ENCODE measurements at regions not wholly inside any gene's neighbourhood (a gene's known extent, or its start where the extent isn't known, plus 50 kb on each side); places are given as distances from the start of the nearest gene placed in this dataset.

GRCh38 chr2:71876542-71877451 is 270.9 kb downstream of the CYP26B1 start:
- no peaks in the 10 kb centered on the region for H3K9me3 Mint-ChIP-seq
- no peaks in the 10 kb centered on the region for H3K36me3 Mint-ChIP-seq
- H3K4me3 Mint-ChIP-seq, result no peak overlapping the region
- Histone ChIP-seq H3K27ac (ENCODE audit: low read length) (no peak overlapping the region), H3K4me3 (ENCODE audit: control insufficient read depth in 1 of 2, extremely low read depth in 1 of 2, low read length in 1 of 2) (no peak overlapping the region), H3K4me1 (ENCODE audit: control insufficient read depth in 1 of 2, extremely low read depth in 1 of 2, insufficient read depth in 2 of 2, low read length in 2 of 2) (no peaks in the 10 kb centered on the region), H3K36me3 (ENCODE audit: control insufficient read depth in 2 of 2, extremely low read depth in 1 of 2, insufficient read depth in 1 of 2, low read length in 1 of 2) (no peaks in the 10 kb centered on the region), H3K9me3 (no peaks in the 10 kb centered on the region), H3K27me3 (replicated peaks in 1 of 2; ENCODE audit: control insufficient read depth in 2 of 2, extremely low read depth in 1 of 2, insufficient read depth in 2 of 2, low read length in 1 of 2) (peaks cover 0 to 24% of the 10 kb centered on the region in 2 experiments)
- ChIA-PET POLR2A (no interaction called here), CTCF (no interaction called here)
- WGBS (ENCODE audit: insufficient coverage), result 81% methylated on average over 2 of the region's 6 CpGs
- peaks cover 9% of the 10 kb centered on the region in 2 donors for H3K27me3 Mint-ChIP-seq
- H3K27ac Mint-ChIP-seq, result no peak overlapping the region
- no peak for DNase-seq
- ATAC-seq (replicated peaks in 1 of 4), result no peak
- H3K4me1 Mint-ChIP-seq, result no peaks in the 10 kb centered on the region

- no peaks in the 10 kb centered on the region for H3K36me3 ChIP-seq (ENCODE audit: control insufficient read depth in 2 of 2, extremely low read depth in 1 of 2, insufficient read depth in 1 of 2, low read length in 1 of 2)
- Mint-ChIP-seq H3K27ac (no peak overlapping the region), H3K36me3 (no peaks in the 10 kb centered on the region), H3K27me3 (peaks cover 14 to 16% of the 10 kb centered on the region in 2 donors), H3K9me3 (no peaks in the 10 kb centered on the region), H3K4me3 (no peak overlapping the region), H3K4me1 (no peaks in the 10 kb centered on the region)
- H3K27me3 ChIP-seq (replicated peaks in 1 of 2; ENCODE audit: control insufficient read depth in 2 of 2, extremely low read depth in 1 of 2, insufficient read depth in 2 of 2, low read length in 1 of 2), result peaks cover 0 to 23% of the 10 kb centered on the region in 2 experiments
- DNase-seq (no peak), ATAC-seq (replicated peaks in 1 of 4) (no peak)
- H3K27ac ChIP-seq (ENCODE audit: low read length), result no peak overlapping the region
- ChIA-PET CTCF (no interaction called here), POLR2A (no interaction called here)
- no peaks in the 10 kb centered on the region for H3K9me3 ChIP-seq
- WGBS (ENCODE audit: insufficient coverage), result 60% methylated on average over 3 of the region's 12 CpGs
- no peaks in the 10 kb centered on the region for H3K4me1 ChIP-seq (ENCODE audit: control insufficient read depth in 1 of 2, extremely low read depth in 1 of 2, insufficient read depth in 2 of 2, low read length in 2 of 2)
- H3K4me3 ChIP-seq (ENCODE audit: control insufficient read depth in 1 of 2, extremely low read depth in 1 of 2, low read length in 1 of 2), result no peak overlapping the region
Observed at GRCh38 chr2:71872466-71873051, 275.1 kb downstream of the CYP26B1 start.

- CTCF ChIA-PET, result no interaction called here
- Mint-ChIP-seq H3K36me3 (no peaks in the 10 kb centered on the region), H3K27ac (no peak overlapping the region), H3K27me3 (peaks cover 2 to 9% of the 10 kb centered on the region in 2 donors), H3K4me1 (no peaks in the 10 kb centered on the region), H3K9me3 (peaks cover 0 to 4% (median 0%) of the 10 kb centered on the region in 3 donors), H3K4me3 (no peak overlapping the region)
- no peak overlapping the region for H3K4me3 ChIP-seq (ENCODE audit: control insufficient read depth in 1 of 2, extremely low read depth in 1 of 2, low read length in 1 of 2)
- no peak for ATAC-seq (replicated peaks in 1 of 4)
- H3K27ac ChIP-seq (ENCODE audit: low read length), result no peak overlapping the region
- no peaks in the 10 kb centered on the region for H3K36me3 ChIP-seq (ENCODE audit: control insufficient read depth in 2 of 2, extremely low read depth in 1 of 2, insufficient read depth in 1 of 2, low read length in 1 of 2)
- peaks cover 0 to 7% of the 10 kb centered on the region in 2 experiments for H3K27me3 ChIP-seq (replicated peaks in 1 of 2; ENCODE audit: control insufficient read depth in 2 of 2, extremely low read depth in 1 of 2, insufficient read depth in 2 of 2, low read length in 1 of 2)
- WGBS (ENCODE audit: insufficient coverage), result 66% methylated on average over 7 of the region's 11 CpGs
- POLR2A ChIA-PET, result no interaction called here
- H3K9me3 ChIP-seq, result no peaks in the 10 kb centered on the region
- no peaks in the 10 kb centered on the region for H3K4me1 ChIP-seq (ENCODE audit: control insufficient read depth in 1 of 2, extremely low read depth in 1 of 2, insufficient read depth in 2 of 2, low read length in 2 of 2)
- no peak for DNase-seq
Observed at GRCh38 chr2:71865391-71865965, 282.2 kb downstream of the CYP26B1 start.

- WGBS (ENCODE audit: insufficient coverage), result 92% methylated on average over 2 of the region's 5 CpGs
- H3K27ac Mint-ChIP-seq, result no peak overlapping the region
Observed at GRCh38 chr2:71864085-71864484, 283.6 kb downstream of the CYP26B1 start.

GRCh38 chr2:71863396-71863795 is 284.3 kb downstream of the CYP26B1 start:
- no peak for ATAC-seq (replicated peaks in 1 of 4)
- Histone ChIP-seq H3K9me3 (no peaks in the 10 kb centered on the region), H3K27ac (ENCODE audit: low read length) (no peak overlapping the region), H3K36me3 (ENCODE audit: control insufficient read depth in 2 of 2, extremely low read depth in 1 of 2, insufficient read depth in 1 of 2, low read length in 1 of 2) (no peaks in the 10 kb centered on the region), H3K4me3 (ENCODE audit: control insufficient read depth in 1 of 2, extremely low read depth in 1 of 2, low read length in 1 of 2) (no peak overlapping the region), H3K4me1 (ENCODE audit: control insufficient read depth in 1 of 2, extremely low read depth in 1 of 2, insufficient read depth in 2 of 2, low read length in 2 of 2) (no peaks in the 10 kb centered on the region), H3K27me3 (replicated peaks in 1 of 2; ENCODE audit: control insufficient read depth in 2 of 2, extremely low read depth in 1 of 2, insufficient read depth in 2 of 2, low read length in 1 of 2) (peaks cover 0 to 5% of the 10 kb centered on the region in 2 experiments)
- Mint-ChIP-seq H3K4me1 (no peaks in the 10 kb centered on the region), H3K27me3 (peaks cover 4 to 9% of the 10 kb centered on the region in 2 donors), H3K4me3 (no peak overlapping the region), H3K9me3 (peaks cover 0 to 7% (median 0%) of the 10 kb centered on the region in 3 donors), H3K36me3 (no peaks in the 10 kb centered on the region), H3K27ac (no peak overlapping the region)
- POLR2A ChIA-PET, result no interaction called here
- CTCF ChIA-PET, result no interaction called here
- DNase-seq, result no peak
- WGBS (ENCODE audit: insufficient coverage), result no CpG with 5 or more reads among the region's 5 CpGs

More at GRCh38 chr2:71864085-71864484, 283.6 kb downstream of the CYP26B1 start:
- H3K4me1 ChIP-seq (ENCODE audit: control insufficient read depth in 1 of 2, extremely low read depth in 1 of 2, insufficient read depth in 2 of 2, low read length in 2 of 2), result no peaks in the 10 kb centered on the region
- ATAC-seq (replicated peaks in 1 of 4), result no peak
- no peaks in the 10 kb centered on the region for H3K36me3 ChIP-seq (ENCODE audit: control insufficient read depth in 2 of 2, extremely low read depth in 1 of 2, insufficient read depth in 1 of 2, low read length in 1 of 2)
- no peak overlapping the region for H3K4me3 Mint-ChIP-seq
- no peak for DNase-seq
- ChIA-PET POLR2A (no interaction called here), CTCF (no interaction called here)
- no peak overlapping the region for H3K27ac ChIP-seq (ENCODE audit: low read length)
- H3K27me3 Mint-ChIP-seq, result peaks cover 4 to 5% of the 10 kb centered on the region in 2 donors
- H3K4me3 ChIP-seq (ENCODE audit: control insufficient read depth in 1 of 2, extremely low read depth in 1 of 2, low read length in 1 of 2), result no peak overlapping the region
- no peaks in the 10 kb centered on the region for H3K4me1 Mint-ChIP-seq
- peaks cover 0 to 7% (median 0%) of the 10 kb centered on the region in 3 donors for H3K9me3 Mint-ChIP-seq
- H3K36me3 Mint-ChIP-seq, result no peaks in the 10 kb centered on the region
- no peaks in the 10 kb centered on the region for H3K9me3 ChIP-seq
- peaks cover 0 to 5% of the 10 kb centered on the region in 2 experiments for H3K27me3 ChIP-seq (replicated peaks in 1 of 2; ENCODE audit: control insufficient read depth in 2 of 2, extremely low read depth in 1 of 2, insufficient read depth in 2 of 2, low read length in 1 of 2)

DNA sequence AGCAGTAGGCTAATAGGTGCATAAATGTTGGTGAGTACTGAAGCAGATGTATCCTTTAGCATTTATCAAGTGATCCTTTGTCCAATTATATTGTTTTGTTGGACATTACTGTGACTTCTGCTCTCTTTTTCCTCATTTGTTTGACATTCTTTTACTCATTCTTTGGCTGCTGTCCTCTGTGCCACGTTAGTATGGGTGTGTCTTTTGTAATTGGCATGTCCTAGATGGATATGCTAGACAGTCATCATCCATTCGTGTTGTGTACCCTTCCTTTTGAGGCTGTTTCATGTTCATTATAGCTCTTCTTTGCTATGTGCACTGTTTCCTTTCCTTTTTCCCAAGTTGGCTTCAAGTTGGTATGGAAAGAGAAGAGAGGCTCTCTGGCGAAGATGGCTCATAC is 284.7 kb downstream of the CYP26B1 start:
- Mint-ChIP-seq H3K9me3 (peaks cover 0 to 7% (median 0%) of the 10 kb centered on the region in 3 donors), H3K4me1 (no peaks in the 10 kb centered on the region), H3K36me3 (no peaks in the 10 kb centered on the region), H3K27me3 (peaks cover 4 to 9% of the 10 kb centered on the region in 2 donors), H3K27ac (no peak overlapping the region), H3K4me3 (no peak overlapping the region)
- H3K27ac ChIP-seq (ENCODE audit: low read length), result no peak overlapping the region
- DNase-seq (no peak), ATAC-seq (replicated peaks in 1 of 4) (no peak)
- H3K27me3 ChIP-seq (replicated peaks in 1 of 2; ENCODE audit: control insufficient read depth in 2 of 2, extremely low read depth in 1 of 2, insufficient read depth in 2 of 2, low read length in 1 of 2), result peaks cover 0 to 8% of the 10 kb centered on the region in 2 experiments
- no peaks in the 10 kb centered on the region for H3K36me3 ChIP-seq (ENCODE audit: control insufficient read depth in 2 of 2, extremely low read depth in 1 of 2, insufficient read depth in 1 of 2, low read length in 1 of 2)
- no CpG with 5 or more reads among the region's 3 CpGs for WGBS (ENCODE audit: insufficient coverage)
- ChIA-PET POLR2A (no interaction called here), CTCF (no interaction called here)
- no peaks in the 10 kb centered on the region for H3K4me1 ChIP-seq (ENCODE audit: control insufficient read depth in 1 of 2, extremely low read depth in 1 of 2, insufficient read depth in 2 of 2, low read length in 2 of 2)
- no peak overlapping the region for H3K4me3 ChIP-seq (ENCODE audit: control insufficient read depth in 1 of 2, extremely low read depth in 1 of 2, low read length in 1 of 2)
- H3K9me3 ChIP-seq, result no peaks in the 10 kb centered on the region

Data from T-cell (primary cell).